Central memory CD8-positive, alpha-beta T cell (primary cell): ENCODE measurements at regions not wholly inside any gene's neighbourhood (a gene's known extent, or its start where the extent isn't known, plus 50 kb on each side); places are given as distances from the start of the nearest gene placed in this dataset.

Experiments used
- ATAC-seq: fragments of 150-1000 bp; cut with Tn5 transposase; replicated peaks from 2 replicates; pipeline ENCODE4 v1.10.0; 2022; ENCODE audit warnings: mild to moderate bottlenecking, moderate FRiP score, moderate number of reproducible peaks; ENCODE audit not compliant: poor library complexity, severe bottlenecking; ENCODE audit errors: extremely low read depth
- DNase-seq, 2 donors: peaks; one replicate each; pipeline ENCODE4 v3.0.0; 2021; ENCODE audit warnings: low spot score in 2 of 2
- H3K27ac Mint-ChIP-seq: one replicate; pipeline ENCODE4 v1.8.0; 2022; ENCODE audit warnings: low read depth, mild to moderate bottlenecking, moderate library complexity, mixed read lengths
- H3K27me3 Mint-ChIP-seq: one replicate; pipeline ENCODE4 v1.8.0; 2022; ENCODE audit warnings: mixed read lengths
- H3K36me3 Mint-ChIP-seq: one replicate; pipeline ENCODE4 v1.8.0; 2022; ENCODE audit warnings: mild to moderate bottlenecking, moderate library complexity, mixed read lengths; ENCODE audit not compliant: insufficient read depth
- H3K4me1 Mint-ChIP-seq: one replicate; pipeline ENCODE4 v1.8.0; 2022; ENCODE audit warnings: mixed read lengths
- H3K4me3 Mint-ChIP-seq: one replicate; pipeline ENCODE4 v1.8.0; 2022; ENCODE audit warnings: mild to moderate bottlenecking, moderate library complexity, mixed read lengths
- H3K9me3 Mint-ChIP-seq: one replicate; pipeline ENCODE4 v1.8.0; 2022; ENCODE audit warnings: mixed read lengths

DNA sequence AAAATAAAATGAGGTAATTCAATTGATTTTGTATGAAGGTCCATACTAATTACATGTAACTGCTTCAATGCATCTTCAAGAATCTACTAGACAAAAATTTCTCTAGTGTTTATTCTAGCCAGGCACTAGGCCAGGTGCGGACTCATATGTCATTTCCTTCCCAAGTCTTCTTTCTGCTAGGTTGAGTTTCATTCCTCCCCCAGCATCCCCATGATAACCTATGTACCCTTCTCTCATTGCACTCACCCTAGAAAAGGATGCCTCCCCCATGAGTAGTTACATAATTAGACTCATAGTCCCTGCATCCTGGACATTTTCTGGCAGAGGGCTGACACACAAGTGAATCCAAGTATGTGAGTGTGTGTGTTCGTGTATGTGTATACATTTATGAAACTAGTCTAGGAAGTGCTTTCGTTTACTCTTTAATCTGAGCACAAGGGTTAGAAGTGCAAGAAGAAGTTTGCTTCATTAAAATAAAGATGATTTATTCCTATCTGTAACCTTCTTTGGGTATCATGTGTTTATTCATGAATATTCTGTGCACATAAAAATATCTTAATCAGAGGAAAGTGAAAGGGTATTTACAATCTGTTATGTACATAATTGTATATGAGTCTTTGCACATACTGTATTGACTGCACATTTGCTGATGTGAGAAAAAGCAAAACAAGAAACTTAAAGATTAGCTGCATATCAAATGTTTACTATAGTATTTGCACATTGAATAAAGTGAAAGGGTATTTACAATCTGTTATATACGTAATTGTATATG is 585.6 kb upstream of the ZNF717 start:
- DNase-seq: no peak
- Mint-ChIP-seq H3K4me3 (no peak overlapping the region), H3K4me1 (no peaks in the 10 kb centered on the region), H3K36me3 (no peaks in the 10 kb centered on the region), H3K27ac (no peak overlapping the region), H3K27me3 (no peaks in the 10 kb centered on the region), H3K9me3 (peaks cover 33% of the 10 kb centered on the region)
- no peak for ATAC-seq

DNA sequence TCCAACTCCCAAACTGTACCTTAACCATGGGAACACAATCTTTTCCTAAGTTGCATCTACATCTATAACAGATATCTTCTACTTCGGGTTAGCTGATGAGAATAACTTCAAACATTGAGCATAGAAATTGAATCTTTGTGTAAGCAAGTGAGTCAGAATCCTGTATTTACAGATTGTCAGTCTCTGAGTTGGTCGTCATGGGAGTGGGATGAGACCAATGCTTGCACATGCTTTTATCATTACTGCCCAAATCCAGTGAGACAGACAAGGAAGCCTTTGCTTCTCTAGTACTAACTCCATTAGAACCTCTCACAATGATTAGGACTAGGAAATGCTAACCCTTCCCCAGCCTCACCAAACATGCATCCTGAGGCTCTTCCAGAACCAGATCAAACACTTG is 587.1 kb upstream of the ZNF717 start:
- Mint-ChIP-seq H3K9me3 (peaks cover 36% of the 10 kb centered on the region), H3K36me3 (no peaks in the 10 kb centered on the region), H3K4me1 (no peaks in the 10 kb centered on the region), H3K4me3 (no peak overlapping the region), H3K27me3 (no peaks in the 10 kb centered on the region), H3K27ac (no peak overlapping the region)
- no peak for DNase-seq
- no peak for ATAC-seq

DNA sequence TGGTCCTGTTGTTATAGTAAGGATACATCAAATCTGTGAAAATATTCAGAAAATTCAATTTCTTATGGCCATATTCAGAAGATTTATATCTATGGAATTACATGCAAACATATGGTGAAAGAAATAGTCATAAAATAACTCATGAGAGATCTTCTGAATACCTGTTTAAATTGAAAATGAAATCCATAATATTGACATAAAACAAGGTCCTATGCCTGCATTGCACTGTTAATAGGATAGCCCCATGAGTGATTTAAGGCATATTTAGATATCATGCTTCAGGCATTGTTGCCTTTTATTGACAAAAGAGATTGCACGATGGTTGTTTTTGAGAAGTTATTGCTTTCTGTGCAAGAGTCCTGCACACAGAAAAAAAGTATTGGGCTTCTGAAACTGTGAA is 591.7 kb upstream of the ZNF717 start:
- ATAC-seq: no peak
- no peak for DNase-seq
- Mint-ChIP-seq H3K4me1 (no peaks in the 10 kb centered on the region), H3K4me3 (no peak overlapping the region), H3K36me3 (no peaks in the 10 kb centered on the region), H3K27ac (no peak overlapping the region), H3K9me3 (peaks cover 19% of the 10 kb centered on the region), H3K27me3 (no peaks in the 10 kb centered on the region)

DNA sequence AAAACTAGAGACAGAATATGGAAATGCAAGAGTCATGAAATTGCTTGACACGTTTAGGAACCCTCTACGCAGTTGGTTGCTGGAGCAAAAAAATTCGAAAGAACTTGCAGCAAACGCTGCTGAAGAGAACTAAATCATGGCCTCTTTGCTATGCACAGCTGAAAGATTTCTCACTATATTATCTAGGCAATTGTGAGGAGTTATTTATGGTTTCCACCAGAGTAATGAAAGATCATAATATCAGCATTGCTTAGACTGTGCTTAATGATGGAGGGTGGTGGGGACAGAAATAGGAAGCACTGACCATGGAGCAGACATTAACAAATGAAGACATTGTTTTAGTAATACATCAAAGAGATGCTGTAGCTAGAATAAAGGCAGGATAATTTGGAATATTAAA is 593.4 kb upstream of the ZNF717 start:
- DNase-seq (no peak), ATAC-seq (no peak)
- Mint-ChIP-seq H3K4me3 (no peak overlapping the region), H3K4me1 (no peaks in the 10 kb centered on the region), H3K9me3 (peaks cover 20% of the 10 kb centered on the region), H3K36me3 (no peaks in the 10 kb centered on the region), H3K27me3 (no peaks in the 10 kb centered on the region), H3K27ac (no peak overlapping the region)

DNA sequence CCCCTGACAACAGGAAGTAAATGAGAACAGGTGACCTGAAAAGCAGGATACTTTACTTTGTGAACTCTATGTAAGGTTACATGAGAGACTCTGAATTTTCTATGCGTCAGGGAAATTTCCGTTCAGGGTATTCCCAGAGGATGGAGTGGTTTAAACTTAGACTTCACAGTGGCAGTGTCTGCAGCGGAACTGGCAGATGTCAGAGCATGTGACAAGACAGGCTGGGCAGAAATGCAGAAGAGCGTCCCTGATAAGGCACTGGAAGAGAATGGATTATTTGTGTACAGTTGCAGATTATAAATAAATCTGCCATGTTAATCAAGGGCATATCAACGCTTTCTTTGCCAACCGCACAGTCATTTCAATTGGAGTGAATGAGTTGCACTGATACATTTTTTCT is 598.4 kb upstream of the ZNF717 start:
- H3K9me3 Mint-ChIP-seq: peaks cover 6% of the 10 kb centered on the region
- H3K4me1 Mint-ChIP-seq: no peaks in the 10 kb centered on the region
- no peaks in the 10 kb centered on the region for H3K36me3 Mint-ChIP-seq
- no peak overlapping the region for H3K27ac Mint-ChIP-seq
- no peak for DNase-seq
- no peaks in the 10 kb centered on the region for H3K27me3 Mint-ChIP-seq
- H3K4me3 Mint-ChIP-seq: no peak overlapping the region
- ATAC-seq: no peak

DNA sequence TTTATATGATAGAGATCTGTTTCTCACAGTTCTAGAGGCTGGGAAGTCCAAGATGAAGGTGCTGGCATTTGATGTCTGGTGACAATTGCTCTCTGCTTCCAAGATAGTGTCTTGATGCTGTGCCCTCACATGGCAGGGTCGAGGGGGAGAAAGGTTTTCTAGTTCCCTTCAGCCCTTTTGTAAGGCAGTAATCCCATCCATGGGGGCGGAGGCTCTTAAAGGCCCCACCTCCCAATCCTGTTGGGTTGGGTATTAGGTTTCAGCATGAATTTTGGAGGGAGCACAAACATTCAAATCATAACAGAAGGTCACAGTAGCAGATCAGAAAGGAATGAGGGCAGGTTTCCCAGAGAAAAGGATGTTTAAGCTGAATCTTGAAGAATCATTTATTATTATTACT is 601.7 kb upstream of the ZNF717 start:
- no peak for DNase-seq
- Mint-ChIP-seq H3K4me1 (no peaks in the 10 kb centered on the region), H3K4me3 (no peak overlapping the region), H3K9me3 (peaks cover 11% of the 10 kb centered on the region), H3K27me3 (no peaks in the 10 kb centered on the region), H3K36me3 (no peaks in the 10 kb centered on the region), H3K27ac (no peak overlapping the region)
- no peak for ATAC-seq

DNA sequence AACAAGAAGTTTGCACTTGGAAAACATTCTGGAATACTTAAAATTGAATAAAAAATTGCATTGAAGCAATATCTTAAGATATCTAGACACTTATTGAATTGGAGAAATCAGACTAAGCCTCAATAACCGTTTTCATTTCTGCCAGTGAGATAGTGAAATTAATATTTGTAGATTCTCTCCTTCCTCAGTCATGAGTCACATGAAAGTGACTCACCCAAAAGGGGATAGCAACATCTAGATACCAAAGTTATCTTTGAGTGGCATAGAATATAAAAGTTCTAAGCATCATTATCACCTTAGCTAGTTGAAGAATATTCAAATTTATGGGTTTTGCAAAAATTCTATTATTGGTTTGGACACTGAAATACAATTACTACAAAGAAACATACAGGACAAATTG is 614.8 kb upstream of the ZNF717 start:
- ATAC-seq (no peak), DNase-seq (no peak)
- Mint-ChIP-seq H3K4me1 (no peaks in the 10 kb centered on the region), H3K36me3 (peaks cover 2% of the 10 kb centered on the region), H3K4me3 (no peak overlapping the region), H3K27ac (no peak overlapping the region), H3K9me3 (peaks cover 10% of the 10 kb centered on the region), H3K27me3 (no peaks in the 10 kb centered on the region)

DNA sequence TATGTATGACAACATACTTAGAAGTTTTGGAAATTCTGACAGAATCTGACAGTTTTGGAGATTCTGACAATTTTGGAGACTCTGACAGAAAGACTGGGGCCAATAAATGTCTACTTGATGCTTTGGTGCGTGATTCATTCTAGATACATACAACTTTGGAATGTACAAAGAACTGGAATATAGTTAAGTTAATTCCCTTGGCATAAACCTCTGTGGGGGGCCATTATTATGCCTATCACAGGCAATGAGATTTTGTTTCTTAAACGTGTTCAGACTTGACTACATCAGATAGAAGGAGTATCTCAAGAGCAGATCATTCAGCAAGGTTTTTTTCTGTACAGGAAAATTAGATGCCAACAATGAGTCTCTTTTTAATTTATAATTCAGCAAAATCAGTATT is 617.6 kb upstream of the ZNF717 start:
- no peak for ATAC-seq

DNA sequence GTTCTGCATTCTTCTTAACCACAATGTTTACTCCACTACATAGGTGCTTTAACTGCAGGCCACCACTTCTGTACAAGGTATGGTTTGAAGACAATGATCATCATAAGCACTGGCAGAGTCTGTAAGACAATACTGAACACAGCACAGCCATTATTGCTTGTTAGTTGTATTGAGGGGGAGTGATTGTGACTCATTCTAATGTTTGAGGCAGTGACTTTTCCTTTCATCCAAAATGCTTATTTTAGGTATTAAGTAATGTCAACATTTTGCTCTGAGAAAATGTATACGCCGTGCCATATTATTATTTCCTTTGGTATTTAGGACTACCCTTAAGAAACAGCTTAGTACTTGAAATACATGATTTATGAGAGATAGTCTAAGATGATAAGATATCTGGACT is 618.2 kb upstream of the ZNF717 start:
- peaks cover 17% of the 10 kb centered on the region for H3K9me3 Mint-ChIP-seq
- no peak overlapping the region for H3K27ac Mint-ChIP-seq
- no peaks in the 10 kb centered on the region for H3K27me3 Mint-ChIP-seq
- no peaks in the 10 kb centered on the region for H3K4me1 Mint-ChIP-seq
- H3K36me3 Mint-ChIP-seq: peaks cover 2% of the 10 kb centered on the region
- no peak for ATAC-seq
- no peak for DNase-seq
- no peak overlapping the region for H3K4me3 Mint-ChIP-seq

More for the DNA sequence above, 617.6 kb upstream of the ZNF717 start:
- H3K27ac Mint-ChIP-seq: no peak overlapping the region
- H3K27me3 Mint-ChIP-seq: no peaks in the 10 kb centered on the region
- H3K4me3 Mint-ChIP-seq: no peak overlapping the region
- peaks cover 17% of the 10 kb centered on the region for H3K9me3 Mint-ChIP-seq
- DNase-seq: no peak
- no peaks in the 10 kb centered on the region for H3K4me1 Mint-ChIP-seq
- H3K36me3 Mint-ChIP-seq: peaks cover 2% of the 10 kb centered on the region

DNA sequence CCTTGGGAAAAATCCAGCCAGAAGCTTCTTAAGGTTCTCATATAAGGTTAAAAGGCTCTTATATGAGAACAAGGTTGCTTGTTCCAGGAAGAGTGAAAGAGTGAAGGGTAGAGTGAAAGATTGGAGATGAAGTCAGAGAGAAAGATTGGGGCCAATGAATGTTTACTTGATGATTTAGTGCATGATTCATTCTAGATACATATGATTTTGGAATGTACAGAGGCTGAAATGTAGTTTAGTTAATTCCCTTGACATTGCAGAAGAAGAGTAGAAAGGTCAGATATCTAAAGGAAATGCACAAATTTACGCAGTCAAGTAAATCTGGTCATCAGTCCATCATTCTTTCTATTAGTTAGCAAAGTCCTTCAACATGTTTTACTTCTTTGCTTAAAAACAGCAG is 619.8 kb upstream of the ZNF717 start:
- ATAC-seq: no peak
- DNase-seq: no peak
- H3K27ac Mint-ChIP-seq: no peak overlapping the region
- peaks cover 2% of the 10 kb centered on the region for H3K36me3 Mint-ChIP-seq
- peaks cover 17% of the 10 kb centered on the region for H3K9me3 Mint-ChIP-seq
- no peak overlapping the region for H3K4me3 Mint-ChIP-seq
- no peaks in the 10 kb centered on the region for H3K4me1 Mint-ChIP-seq
- no peaks in the 10 kb centered on the region for H3K27me3 Mint-ChIP-seq

DNA sequence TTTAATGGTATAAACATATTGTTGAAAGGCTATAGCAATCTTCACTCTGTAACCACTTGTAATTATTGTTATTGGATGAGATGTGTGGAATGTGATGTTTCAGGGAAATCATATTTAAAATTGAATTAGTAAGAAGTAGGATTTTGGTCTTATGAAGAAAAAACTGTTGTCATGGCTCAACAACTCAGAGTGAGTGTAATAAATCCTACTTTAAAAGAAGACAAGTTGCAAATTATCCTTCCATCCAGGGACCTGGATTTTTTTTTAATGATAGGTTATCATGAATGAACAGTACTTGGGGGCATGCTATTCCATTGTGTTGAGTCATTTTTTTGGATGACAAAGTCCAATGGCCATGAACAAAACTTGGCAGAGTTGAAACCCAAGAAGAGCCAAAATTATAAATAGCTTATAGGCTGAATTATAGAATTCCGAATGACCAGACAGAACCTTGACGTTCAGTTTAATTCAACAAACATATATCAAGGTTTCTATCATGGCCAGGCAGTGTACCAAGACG is 625.5 kb upstream of the ZNF717 start:
- ATAC-seq: no peak
- peaks cover 19% of the 10 kb centered on the region for H3K9me3 Mint-ChIP-seq
- H3K4me3 Mint-ChIP-seq: no peak overlapping the region
- no peak overlapping the region for H3K27ac Mint-ChIP-seq
- H3K36me3 Mint-ChIP-seq: no peaks in the 10 kb centered on the region
- H3K27me3 Mint-ChIP-seq: no peaks in the 10 kb centered on the region
- no peaks in the 10 kb centered on the region for H3K4me1 Mint-ChIP-seq
- no peak for DNase-seq

DNA sequence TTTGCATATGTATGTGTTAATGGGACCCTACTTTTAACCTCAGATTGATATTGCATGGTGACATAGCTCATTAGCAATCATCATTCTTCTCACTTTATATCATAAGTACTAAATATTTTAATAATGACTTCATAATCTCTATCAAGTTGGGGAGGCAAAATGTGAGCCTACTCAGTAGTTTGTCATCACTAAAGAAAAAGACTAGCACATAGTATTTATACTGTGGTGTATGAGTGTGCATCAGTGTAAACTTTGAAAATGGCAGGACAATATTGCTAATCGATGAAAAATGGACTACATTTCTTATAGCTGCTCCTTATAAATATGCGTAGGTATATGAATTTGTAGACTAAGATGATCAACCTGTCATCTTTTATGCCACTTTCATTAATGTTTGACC is 624.5 kb upstream of the ROBO2 start:
- no peaks in the 10 kb centered on the region for H3K4me1 Mint-ChIP-seq
- H3K9me3 Mint-ChIP-seq: peaks cover 19% of the 10 kb centered on the region
- H3K4me3 Mint-ChIP-seq: no peak overlapping the region
- no peak for ATAC-seq
- no peak overlapping the region for H3K27ac Mint-ChIP-seq
- DNase-seq: no peak
- no peaks in the 10 kb centered on the region for H3K27me3 Mint-ChIP-seq
- no peaks in the 10 kb centered on the region for H3K36me3 Mint-ChIP-seq

DNA sequence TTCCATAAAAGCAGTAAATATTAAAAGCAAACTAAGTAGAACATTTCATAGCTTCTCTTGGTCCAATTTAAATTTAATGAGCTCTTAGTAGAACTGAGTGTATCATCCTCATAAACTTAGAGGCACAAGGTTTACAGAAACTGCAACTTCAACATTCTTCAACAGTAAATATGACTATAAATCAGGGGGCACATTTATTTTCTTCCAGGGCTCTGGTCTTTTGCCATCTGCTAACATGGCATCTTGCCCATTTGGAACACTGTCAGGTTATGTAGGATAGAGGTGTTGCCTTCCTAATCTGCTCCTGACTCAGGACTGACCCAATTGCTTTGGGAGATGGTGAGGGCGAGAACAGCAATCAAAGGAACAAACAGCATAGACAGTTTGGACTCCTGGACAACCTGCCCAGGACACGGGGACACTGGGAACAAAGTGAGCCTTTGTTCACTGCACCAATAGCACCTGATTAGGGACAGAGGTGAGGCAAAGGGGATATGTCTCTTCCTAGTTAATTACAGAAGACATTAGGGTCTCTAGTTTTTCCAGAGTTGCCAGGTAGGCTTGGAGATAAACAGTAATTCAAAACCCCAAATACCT is 610.2 kb upstream of the ROBO2 start:
- ATAC-seq: no peak
- Mint-ChIP-seq H3K9me3 (peaks cover 11% of the 10 kb centered on the region), H3K4me3 (no peak overlapping the region), H3K36me3 (no peaks in the 10 kb centered on the region), H3K27me3 (no peaks in the 10 kb centered on the region), H3K4me1 (no peaks in the 10 kb centered on the region), H3K27ac (no peak overlapping the region)
- DNase-seq: no peak
